ENCODE measurements at regions not wholly inside any gene's neighbourhood (a gene's known extent, or its start where the extent isn't known, plus 50 kb on each side); places are given as distances from the start of the nearest gene placed in this dataset.

GRCh38 chr3:81876826-81877225, 115.4 kb upstream of the GBE1 start:
- TF ChIP-seq CTCF (conservative IDR thresholded peaks at IDR 0.05) (no peak), ZFX (IDR thresholded peaks at IDR 0.05) (no peak)
